ENCODE measurements at regions not wholly inside any gene's neighbourhood (a gene's known extent, or its start where the extent isn't known, plus 50 kb on each side); places are given as distances from the start of the nearest gene placed in this dataset.

GRCh38 chr9:115596021-115596745 is 478.2 kb upstream of the TNC start:
- TF ChIP-seq FOXM1 (IDR thresholded peaks at IDR 0.05; ENCODE audit: borderline replicate concordance) (no peak), PKNOX1 (IDR thresholded peaks at IDR 0.05) (no peak), FOXA1 (IDR thresholded peaks at IDR 0.05) (no peak), SUZ12 (IDR thresholded peaks at IDR 0.05) (no peak), ARNT (IDR thresholded peaks at IDR 0.05) (no peak), FOXK2 (IDR thresholded peaks at IDR 0.05) (no peak), BHLHE40 (IDR thresholded peaks at IDR 0.05; ENCODE audit: borderline replicate concordance) (no peak), ZNF384 (IDR thresholded peaks at IDR 0.05) (no peak), SP1 (IDR thresholded peaks at IDR 0.05) (no peak), LEF1 (IDR thresholded peaks at IDR 0.05; ENCODE audit: borderline replicate concordance) (no peak)

Measured in HEK293T (cell line).